ENCODE measurements at regions not wholly inside any gene's neighbourhood (a gene's known extent, or its start where the extent isn't known, plus 50 kb on each side); places are given as distances from the start of the nearest gene placed in this dataset.
"Not testable (repeated sequence)": the region's sequence is repeated elsewhere in the genome, so short reads cannot be mapped to it uniquely, and the experiment has no call there.

- DNase-seq (ENCODE audit: low read depth, low spot score); H2AFZ ChIP-seq (ENCODE audit: low read depth, low read length, poor library complexity, severe bottlenecking); H4K20me1 ChIP-seq (ENCODE audit: insufficient read depth); H3K9me2 ChIP-seq (ENCODE audit: insufficient read depth); CTCF ChIA-PET; intact Hi-C loops (cut with micrococcal nuclease); H3K27me3 ChIP-seq (ENCODE audit: insufficient read depth, low read length); BruUV-seq (replicated peaks); ATAC-seq; RAD21 ChIA-PET (ENCODE audit: low non-redundant PET in 1 of 2, low total read pairs in 2 of 2, uncharacterized antibody in 2 of 2, unreplicated experiment in 2 of 2); POLR2A ChIA-PET; H3K9me3 ChIP-seq (ENCODE audit: control insufficient read depth in 1 of 2, insufficient read depth in 1 of 2, low read depth in 1 of 2, low read length in 2 of 2): not testable (repeated sequence)
- H3K79me2 ChIP-seq (ENCODE audit: insufficient read depth, low read length) = peaks cover 39% of the 10 kb centered on the region
- peak; percentile 8; the same call in 1 of the 2 replicates for TF ChIP-seq POLR2AphosphoS5 (IDR thresholded peaks at IDR 0.05; ENCODE audit: low read depth, low read length)
- H3K4me1 ChIP-seq (ENCODE audit: control insufficient read depth in 1 of 2, insufficient read depth in 2 of 2, low read length in 2 of 2) = peaks cover 34 to 95% of the 10 kb centered on the region in 2 experiments
- H3K36me3 ChIP-seq (ENCODE audit: control insufficient read depth in 1 of 2, insufficient read depth in 2 of 2, low read length in 2 of 2) = peaks cover 0 to 21% of the 10 kb centered on the region in 2 experiments; a peak in 2 of 4 replicates
- H3K4me2 ChIP-seq (ENCODE audit: low read length) = peak overlapping the region; percentile 82
- peak overlapping the region; percentile 88 for H3K9ac ChIP-seq (ENCODE audit: low read length)
- H3K4me3 ChIP-seq (replicated peaks in 1 of 2; ENCODE audit: low read depth in 1 of 2, low read length in 2 of 2) = peak overlapping the region; percentile 63 to 71
- peak overlapping the region; percentile 96 for H3K27ac ChIP-seq (ENCODE audit: low read depth, low read length)
These were observed 102.8 kb downstream of the TMEM167A start for GRCh38 chr5:82974346-82974745.

GRCh38 chr5:82971901-82972300 is 105.3 kb downstream of the TMEM167A start:
- Histone ChIP-seq H3K79me2 (ENCODE audit: insufficient read depth, low read length) (peaks cover 61% of the 10 kb centered on the region), H2AFZ (ENCODE audit: low read depth, low read length, poor library complexity, severe bottlenecking) (no peak overlapping the region), H3K9ac (ENCODE audit: low read length) (peak overlapping the region; percentile 15; the same call in 1 of the 2 replicates), H3K9me3 (ENCODE audit: control insufficient read depth in 1 of 2, insufficient read depth in 1 of 2, low read depth in 1 of 2, low read length in 2 of 2) (no peaks in the 10 kb centered on the region), H3K27ac (ENCODE audit: low read depth, low read length) (peak overlapping the region; percentile 82), H3K36me3 (ENCODE audit: control insufficient read depth in 1 of 2, insufficient read depth in 2 of 2, low read length in 2 of 2) (peaks cover 0 to 33% of the 10 kb centered on the region in 2 experiments; a peak in 2 of 4 replicates), H3K9me2 (ENCODE audit: insufficient read depth) (no peaks in the 10 kb centered on the region), H3K4me1 (ENCODE audit: control insufficient read depth in 1 of 2, insufficient read depth in 2 of 2, low read length in 2 of 2) (peaks cover 39 to 98% of the 10 kb centered on the region in 2 experiments), H3K4me3 (replicated peaks in 1 of 2; ENCODE audit: low read depth in 1 of 2, low read length in 2 of 2) (no peak overlapping the region), H3K4me2 (ENCODE audit: low read length) (no peak overlapping the region), H3K27me3 (ENCODE audit: insufficient read depth, low read length) (no peaks in the 10 kb centered on the region), H4K20me1 (ENCODE audit: insufficient read depth) (no peaks in the 10 kb centered on the region)
- intact Hi-C loops (cut with micrococcal nuclease) = no loop called here
- DNase-seq (ENCODE audit: low read depth, low spot score) (no peak), ATAC-seq (no peak)
- ChIA-PET RAD21 (ENCODE audit: low non-redundant PET in 1 of 2, low total read pairs in 2 of 2, uncharacterized antibody in 2 of 2, unreplicated experiment in 2 of 2) (no interaction called here), CTCF (no interaction called here), POLR2A (interaction anchor here (0.6 kb wide), 1 partner anchor 230 kb away, joined by 3 read pairs; no protein-coding TSS in a partner anchor)
- TF ChIP-seq CEBPB (IDR thresholded peaks at IDR 0.05; ENCODE audit: low read depth) = no peak
- TF ChIP-seq SRF (IDR thresholded peaks at IDR 0.05; ENCODE audit: low read depth) = no peak
- no peak for TF ChIP-seq EZH2 (IDR thresholded peaks at IDR 0.05)
- no peak for TF ChIP-seq ZNF274 (IDR thresholded peaks at IDR 0.05; ENCODE audit: low read depth, low read length)
- TF ChIP-seq EGR1 (IDR thresholded peaks at IDR 0.05; ENCODE audit: low read depth) = no peak
- no peak for TF ChIP-seq ZFX (IDR thresholded peaks at IDR 0.05)
- TF ChIP-seq POLR2A (IDR thresholded peaks at IDR 0.05; ENCODE audit: borderline replicate concordance, extremely low read depth, insufficient read depth, insufficient read length) = no peak
- TF ChIP-seq SP1 (IDR thresholded peaks at IDR 0.05; ENCODE audit: low read depth) = no peak
- no peak for TF ChIP-seq POLR2AphosphoS5 (IDR thresholded peaks at IDR 0.05; ENCODE audit: low read depth, low read length)
- BruUV-seq (replicated peaks) = no TSS peak

- intact Hi-C loops (cut with micrococcal nuclease); CTCF ChIA-PET: not testable (repeated sequence)
- POLR2A ChIA-PET = interaction anchor here (0.6 to 1.6 kb wide), 2 partner anchors 107 to 231 kb away, joined by 3 to 5 read pairs; partner anchors contain the start of genes TMEM167A and XRCC4
These were observed 106.0 kb downstream of the TMEM167A start for GRCh38 chr5:82971034-82971806.

More at GRCh38 chr5:82971034-82971806, 106.0 kb downstream of the TMEM167A start:
- ATAC-seq; H3K27me3 ChIP-seq (ENCODE audit: insufficient read depth, low read length); H4K20me1 ChIP-seq (ENCODE audit: insufficient read depth); H2AFZ ChIP-seq (ENCODE audit: low read depth, low read length, poor library complexity, severe bottlenecking); H3K4me3 ChIP-seq (replicated peaks in 1 of 2; ENCODE audit: low read depth in 1 of 2, low read length in 2 of 2); BruUV-seq (replicated peaks); H3K9me3 ChIP-seq (ENCODE audit: control insufficient read depth in 1 of 2, insufficient read depth in 1 of 2, low read depth in 1 of 2, low read length in 2 of 2); H3K9me2 ChIP-seq (ENCODE audit: insufficient read depth); RAD21 ChIA-PET (ENCODE audit: low non-redundant PET in 1 of 2, low total read pairs in 2 of 2, uncharacterized antibody in 2 of 2, unreplicated experiment in 2 of 2); DNase-seq (ENCODE audit: low read depth, low spot score): not testable (repeated sequence)
- Histone ChIP-seq H3K27ac (ENCODE audit: low read depth, low read length) (peak overlapping the region; percentile 82), H3K36me3 (ENCODE audit: control insufficient read depth in 1 of 2, insufficient read depth in 2 of 2, low read length in 2 of 2) (peaks cover 0 to 40% of the 10 kb centered on the region in 2 experiments; a peak in 2 of 4 replicates), H3K9ac (ENCODE audit: low read length) (peak overlapping the region; percentile 15; the same call in 1 of the 2 replicates), H3K4me2 (ENCODE audit: low read length) (0 out of 2 replicates have a peak overlapping the region, but pooled peaks have one; percentile 3), H3K4me1 (ENCODE audit: control insufficient read depth in 1 of 2, insufficient read depth in 2 of 2, low read length in 2 of 2) (peaks cover 32 to 98% of the 10 kb centered on the region in 2 experiments), H3K79me2 (ENCODE audit: insufficient read depth, low read length) (peaks cover 68% of the 10 kb centered on the region)
